Inflammatory macrophage treated with lipopolysaccharide for 1 hour (primary cell): ENCODE measurements at regions not wholly inside any gene's neighbourhood (a gene's known extent, or its start where the extent isn't known, plus 50 kb on each side); places are given as distances from the start of the nearest gene placed in this dataset.

ENCODE experiments used
- DNase-seq, 2 donors: peaks; one replicate each; pipeline ENCODE4 v3.0.0-alpha.2; 2020 to 2022

- DNase-seq = no peak
These were observed 97.4 kb downstream of the SHOX start for GRCh38 chrX:727738-728621.

- DNase-seq = no peak
These were observed 95.4 kb downstream of the SHOX start for GRCh38 chrX:725971-726370.

- no peak for DNase-seq
These were observed 93.7 kb downstream of the SHOX start for GRCh38 chrX:724256-724655.

GRCh38 chrX:723781-724180 lies 93.2 kb downstream of the SHOX start:
- no peak for DNase-seq

GRCh38 chrX:721354-721753 lies 90.8 kb downstream of the SHOX start:
- DNase-seq = no peak

- DNase-seq = no peak
These were observed 90.2 kb downstream of the SHOX start for GRCh38 chrX:720825-721224.

- DNase-seq = no peak
These were observed 89.7 kb downstream of the SHOX start for GRCh38 chrX:720250-720649.

GRCh38 chrX:716136-716535 lies 85.5 kb downstream of the SHOX start:
- DNase-seq = no peak

GRCh38 chrX:714131-714530 lies 83.5 kb downstream of the SHOX start:
- DNase-seq = no peak
